Pancreas (tissue), 10 donors: ENCODE measurements at regions not wholly inside any gene's neighbourhood (a gene's known extent, or its start where the extent isn't known, plus 50 kb on each side); places are given as distances from the start of the nearest gene placed in this dataset.

Experiments
- ATAC-seq, 4 donors: fragments of 200-7000 bp; cut with Tn5 transposase; one replicate each; pipeline versions ENCODE4 v1.8.0 to v1.9.1; 2020; ENCODE audit warnings: mild to moderate bottlenecking in 4 of 4, moderate library complexity in 4 of 4
- DNase-seq, 6 donors: peaks; one replicate each; pipeline ENCODE4 v3.0.0-alpha.2; 2020
- FAIRE-seq: peaks from 2 replicates; lab custom pipeline; 2012; peaks lifted over from hg19 to GRCh38; lab: Jason Lieb, UNC
- H3K27ac ChIP-seq, 4 donors: fragments of 200-600 bp; sonication (generic); 1 replicate in 3 of 4; 2 replicates in 1 of 4; pipeline versions ENCODE4 v1.5.0 to v1.8.0; 2020
- H3K27me3 ChIP-seq, 4 donors: fragments of 200-600 bp; one replicate each; pipeline ENCODE4 v1.8.0; 2021
- H3K36me3 ChIP-seq, 3 donors: fragments of 200-600 bp; sonication (generic) in 1 of 3; one replicate each; pipeline versions ENCODE4 v1.5.0 to v1.8.0; 2020 to 2021
- H3K4me1 ChIP-seq, 3 donors: fragments of 200-600 bp; one replicate each; pipeline ENCODE4 v1.8.0; 2021
- H3K4me3 ChIP-seq, 4 donors: fragments of 200-600 bp; sonication (generic) in 2 of 4; one replicate each; pipeline versions ENCODE4 v1.5.0 to v1.8.0; 2020 to 2021
- H3K9me3 ChIP-seq, 4 donors: fragments of 200-600 bp; one replicate each; pipeline ENCODE4 v1.8.0; 2021
- WGBS, 2 donors: extraction: QIAGEN DNeasy Blood & Tissue Kit; methylation state at CpG; one replicate each; pipeline ENCODE4 v1.1.7; 2013; 5-methylcytosine and 5-hydroxymethylcytosine counted together
- intact Hi-C, 3 donors: fragments of 100-400 bp; cut with DNase I; formaldehyde crosslinking; loops; one replicate each; pipeline versions ENCODE4 v1.11.1 to v1.14.2; 2022
- TF ChIP-seq, protein P1 (sequence below), 4 donors: fragments of 200-600 bp; sonication (generic) in 3 of 4; IDR thresholded peaks; one replicate each; pipeline versions ENCODE4 v1.5.0 to v1.8.0; 2021; ENCODE audit warnings: antibody characterized with exemption in 4 of 4
- donor health status: healthy with polysubstance abuse.
- donor health status: DM: no; HTN: no; CAD: no; lungs with moderate emphysema.
- donor health status: DM: no; HTN: no; CAD: no.
- donor health status: control.
- donor health status: control.
- donor health status: Bipolar disorder and iron deficiency.
- donor health status: DM: yes; HTN: yes; CAD: no.
- donor health status: DM: no; HTN: no; CAD: no.
- donor health status: DM: no; HTN: no; CAD: no.
- donor health status: DM: yes; HTN: yes; CAD: no.

DNA sequence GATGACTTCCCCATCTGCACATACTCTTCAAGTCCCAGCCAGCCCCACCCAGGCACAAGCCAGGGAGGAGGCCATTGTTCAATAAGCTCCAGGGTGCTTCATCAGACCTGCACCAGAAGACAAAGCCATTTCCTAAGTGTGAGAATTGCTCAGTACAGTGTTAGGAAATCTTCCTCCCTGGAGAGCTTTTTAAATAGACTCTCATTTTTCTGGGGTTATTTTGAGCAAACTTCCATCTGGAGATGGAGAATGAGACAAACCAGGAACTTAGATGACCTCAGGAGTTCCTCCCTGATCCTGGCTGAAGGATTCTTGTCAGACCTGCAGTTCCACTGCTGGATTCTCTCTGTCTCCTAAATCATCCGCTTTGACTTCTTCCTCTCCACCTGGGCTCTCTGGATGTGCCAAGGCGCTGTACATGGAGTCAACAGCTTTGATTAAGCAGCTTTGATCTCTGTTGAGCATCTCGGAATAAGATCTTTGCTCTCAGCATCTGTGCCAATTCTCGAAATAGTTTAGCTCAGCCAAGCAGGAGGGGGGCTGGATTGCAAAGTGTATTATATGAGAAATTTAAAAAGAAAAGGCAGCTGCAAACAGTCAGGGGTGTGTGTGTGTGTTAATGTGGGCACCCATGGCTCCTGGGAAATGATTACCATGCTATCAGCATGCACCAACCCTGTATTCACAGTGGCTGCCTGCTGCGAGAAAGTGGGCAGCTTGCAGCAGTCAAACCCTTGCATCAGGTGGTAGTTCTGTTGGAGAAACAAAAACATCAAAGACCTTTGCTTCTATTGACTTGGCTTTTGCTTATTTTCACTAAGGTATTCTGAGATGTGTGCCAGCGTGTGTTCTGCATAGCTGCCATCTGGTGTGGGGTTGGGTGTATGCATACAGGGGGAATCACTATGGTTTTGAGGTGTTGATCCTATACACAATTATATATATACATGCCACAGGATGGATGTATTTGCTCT is 70.2 kb upstream of the NAV2 start:
- no peaks in the 10 kb centered on the region for H3K9me3 ChIP-seq
- intact Hi-C loops: no loop called here
- TF ChIP-seq, protein P1, sequence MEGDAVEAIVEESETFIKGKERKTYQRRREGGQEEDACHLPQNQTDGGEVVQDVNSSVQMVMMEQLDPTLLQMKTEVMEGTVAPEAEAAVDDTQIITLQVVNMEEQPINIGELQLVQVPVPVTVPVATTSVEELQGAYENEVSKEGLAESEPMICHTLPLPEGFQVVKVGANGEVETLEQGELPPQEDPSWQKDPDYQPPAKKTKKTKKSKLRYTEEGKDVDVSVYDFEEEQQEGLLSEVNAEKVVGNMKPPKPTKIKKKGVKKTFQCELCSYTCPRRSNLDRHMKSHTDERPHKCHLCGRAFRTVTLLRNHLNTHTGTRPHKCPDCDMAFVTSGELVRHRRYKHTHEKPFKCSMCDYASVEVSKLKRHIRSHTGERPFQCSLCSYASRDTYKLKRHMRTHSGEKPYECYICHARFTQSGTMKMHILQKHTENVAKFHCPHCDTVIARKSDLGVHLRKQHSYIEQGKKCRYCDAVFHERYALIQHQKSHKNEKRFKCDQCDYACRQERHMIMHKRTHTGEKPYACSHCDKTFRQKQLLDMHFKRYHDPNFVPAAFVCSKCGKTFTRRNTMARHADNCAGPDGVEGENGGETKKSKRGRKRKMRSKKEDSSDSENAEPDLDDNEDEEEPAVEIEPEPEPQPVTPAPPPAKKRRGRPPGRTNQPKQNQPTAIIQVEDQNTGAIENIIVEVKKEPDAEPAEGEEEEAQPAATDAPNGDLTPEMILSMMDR (IDR thresholded peaks at IDR 0.05): no peak
- ATAC-seq (peak in 2 of 4 donors; percentile 14 to 18), FAIRE-seq (no peak), DNase-seq (no peak)
- no peaks in the 10 kb centered on the region for H3K36me3 ChIP-seq
- no peaks in the 10 kb centered on the region for H3K27me3 ChIP-seq
- no peaks in the 10 kb centered on the region for H3K4me1 ChIP-seq
- no peak overlapping the region for H3K4me3 ChIP-seq
- 19 to 21% methylated on average over 6 of the region's 6 CpGs for WGBS, 2 donors
- no peak overlapping the region for H3K27ac ChIP-seq

DNA sequence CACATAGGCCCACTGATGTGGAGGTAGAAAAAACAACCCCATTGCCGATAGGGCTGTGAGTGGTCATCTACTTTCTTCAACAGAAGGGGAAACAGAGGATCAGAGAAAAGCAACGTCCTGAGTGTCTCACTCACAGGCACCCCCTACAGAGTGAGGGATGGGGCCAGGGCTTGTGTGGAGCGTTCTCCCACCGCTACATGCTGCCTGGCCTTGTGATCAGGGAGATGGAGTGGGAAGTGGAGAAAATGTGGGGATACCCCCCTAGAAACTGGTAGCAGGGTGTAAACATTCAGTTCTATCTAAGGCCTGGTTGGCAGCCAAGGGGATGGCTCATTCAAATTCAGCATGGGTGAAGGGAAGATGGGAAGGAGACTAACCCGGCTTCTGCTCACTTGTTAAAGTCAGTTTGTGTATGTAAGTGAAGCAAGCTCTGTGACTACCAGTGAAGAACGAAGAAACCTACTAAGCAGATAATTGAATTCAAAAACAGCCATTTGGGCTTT is 73.0 kb upstream of the NAV2 start:
- Histone ChIP-seq H3K36me3 (no peaks in the 10 kb centered on the region), H3K27me3 (no peaks in the 10 kb centered on the region), H3K9me3 (no peaks in the 10 kb centered on the region), H3K4me3 (no peak overlapping the region), H3K27ac (no peak overlapping the region), H3K4me1 (no peaks in the 10 kb centered on the region)
- no peak for FAIRE-seq
- WGBS, 2 donors: 82 to 88% methylated on average over 6 of the region's 6 CpGs
- intact Hi-C loops: no loop called here
- TF ChIP-seq, protein P1 (IDR thresholded peaks at IDR 0.05): no peak
- no peak for ATAC-seq
- no peak for DNase-seq

DNA sequence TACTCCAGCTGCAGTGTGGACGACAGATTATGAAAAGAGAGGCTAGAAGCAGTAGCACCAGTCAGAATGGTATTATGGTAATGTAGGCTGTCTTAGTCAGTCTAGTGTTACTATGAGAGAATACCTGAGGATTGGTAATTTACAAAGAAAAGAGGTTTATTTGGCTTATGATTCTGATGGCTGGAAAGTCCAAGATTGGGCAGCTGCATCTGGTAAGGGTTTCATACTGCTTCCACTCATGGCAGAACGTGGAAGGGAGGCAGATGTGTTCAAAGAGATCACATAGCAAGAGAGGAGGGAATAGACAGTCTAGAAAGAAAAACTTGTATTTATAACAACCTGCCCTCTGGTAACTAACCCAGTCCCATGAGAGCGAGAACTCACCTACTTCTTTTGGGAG is 77.3 kb upstream of the NAV2 start:
- Histone ChIP-seq H3K27me3 (no peaks in the 10 kb centered on the region), H3K4me3 (no peak overlapping the region), H3K4me1 (no peaks in the 10 kb centered on the region), H3K27ac (no peak overlapping the region), H3K9me3 (no peaks in the 10 kb centered on the region), H3K36me3 (no peaks in the 10 kb centered on the region)
- intact Hi-C loops: no loop called here
- TF ChIP-seq, protein P1 (IDR thresholded peaks at IDR 0.05): no peak
- FAIRE-seq (no peak), ATAC-seq (no peak), DNase-seq (no peak)
- 83 to 90% methylated on average over 3 of the region's 3 CpGs for WGBS, 2 donors

DNA sequence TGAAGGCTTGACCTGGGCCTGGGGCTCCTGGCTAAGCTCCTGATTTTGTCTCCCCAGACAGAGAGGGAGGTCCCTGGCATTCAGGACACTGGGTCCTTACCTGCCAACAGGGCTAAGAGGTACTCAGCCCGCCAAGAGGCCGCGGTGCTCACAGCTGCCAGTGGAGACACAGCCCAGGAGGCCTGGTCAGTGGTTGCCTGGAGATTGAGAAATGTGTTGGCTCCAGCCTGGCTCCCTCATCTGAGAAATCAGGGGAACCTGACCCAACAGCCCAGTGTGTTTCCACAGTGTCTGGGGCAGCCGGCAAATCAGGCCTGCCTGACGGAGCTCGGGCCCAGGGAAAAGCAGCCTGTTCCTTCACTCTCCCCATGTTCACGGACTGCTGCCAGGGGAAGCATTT is 79.4 kb upstream of the NAV2 start:
- no peaks in the 10 kb centered on the region for H3K36me3 ChIP-seq
- H3K27ac ChIP-seq: no peak overlapping the region
- TF ChIP-seq, protein P1 (IDR thresholded peaks at IDR 0.05): no peak
- FAIRE-seq (no peak), ATAC-seq (peak in 3 of 4 donors; percentile 53 to 90 (median 87)), DNase-seq (peak in 5 of 6 donors; percentile 11 to 67 (median 18))
- intact Hi-C loops: no loop called here
- 85 to 93% methylated on average over 7 of the region's 7 CpGs for WGBS, 2 donors
- no peaks in the 10 kb centered on the region for H3K9me3 ChIP-seq
- H3K4me3 ChIP-seq: no peak overlapping the region
- no peaks in the 10 kb centered on the region for H3K27me3 ChIP-seq
- no peaks in the 10 kb centered on the region for H3K4me1 ChIP-seq

DNA sequence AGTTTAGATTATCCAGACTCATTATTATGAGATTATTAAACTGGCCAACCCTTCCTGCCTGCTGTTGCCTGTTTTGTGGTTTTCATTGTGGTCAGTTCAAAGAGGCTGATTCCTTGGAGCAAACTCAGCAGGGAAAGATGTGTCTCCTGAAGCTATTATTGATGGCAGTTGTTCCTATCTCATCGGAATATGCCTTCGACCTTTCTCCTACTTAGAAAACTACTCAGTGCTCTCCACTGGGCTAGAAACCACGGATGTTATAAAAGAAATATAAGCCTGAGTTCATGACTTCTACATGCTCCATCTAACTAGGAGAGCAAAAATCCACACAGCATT is 80.2 kb upstream of the NAV2 start:
- TF ChIP-seq, protein P1 (IDR thresholded peaks at IDR 0.05): no peak
- no peaks in the 10 kb centered on the region for H3K36me3 ChIP-seq
- WGBS, 2 donors: 62 to 68% methylated on average over 3 of the region's 3 CpGs
- H3K4me3 ChIP-seq: no peak overlapping the region
- ATAC-seq (peak in 1 of 4 donors; percentile 33), DNase-seq (no peak), FAIRE-seq (no peak)
- no peaks in the 10 kb centered on the region for H3K27me3 ChIP-seq
- H3K9me3 ChIP-seq: no peaks in the 10 kb centered on the region
- intact Hi-C loops: no loop called here
- H3K27ac ChIP-seq: no peak overlapping the region
- no peaks in the 10 kb centered on the region for H3K4me1 ChIP-seq
